Astrocyte (in vitro differentiated cells and primary cell): ENCODE measurements at regions not wholly inside any gene's neighbourhood (a gene's known extent, or its start where the extent isn't known, plus 50 kb on each side); places are given as distances from the start of the nearest gene placed in this dataset.

ENCODE experiments used
- DNase-seq: peaks from one replicate; pipeline ENCODE4 v3.0.0-alpha.2; 2010; ENCODE audit warnings: low read depth
- FAIRE-seq: peaks from 2 replicates; lab custom pipeline; 2011; peaks lifted over from hg19 to GRCh38; lab: Jason Lieb, UNC
- H2AFZ ChIP-seq: 2 replicates; pipeline ENCODE4 v1.6.0; 2012; ENCODE audit warnings: low read depth, low read length, inconsistent platforms
- H3K27ac ChIP-seq: 2 replicates; pipeline ENCODE4 v1.5.1; 2011; ENCODE audit warnings: low read depth, low read length, inconsistent platforms
- H3K27me3 ChIP-seq: 2 replicates; pipeline ENCODE4 v1.6.0; 2011; ENCODE audit warnings: low read length, inconsistent platforms; ENCODE audit not compliant: insufficient read depth
- H3K36me3 ChIP-seq: 2 replicates; pipeline ENCODE4 v1.5.1; 2011; ENCODE audit warnings: low read length, inconsistent platforms; ENCODE audit not compliant: insufficient read depth
- H3K4me1 ChIP-seq: 2 replicates; pipeline ENCODE4 v1.5.1; 2011; ENCODE audit warnings: low read length, inconsistent platforms; ENCODE audit not compliant: insufficient read depth
- H3K4me2 ChIP-seq: 2 replicates; pipeline ENCODE4 v1.6.0; 2012; ENCODE audit warnings: low read length, inconsistent platforms
- H3K4me3 ChIP-seq: 2 replicates; pipeline ENCODE4 v1.5.1; 2011; ENCODE audit warnings: low read depth, mild to moderate bottlenecking, low read length, inconsistent platforms; ENCODE audit not compliant: insufficient read depth
- H3K79me2 ChIP-seq: 2 replicates; pipeline ENCODE4 v1.6.0; 2012; ENCODE audit warnings: mild to moderate bottlenecking, low read length, inconsistent platforms; ENCODE audit not compliant: insufficient read depth
- H3K9ac ChIP-seq: 2 replicates; pipeline ENCODE4 v1.6.0; 2012; ENCODE audit warnings: mild to moderate bottlenecking, low read length, inconsistent platforms
- H3K9me3 ChIP-seq: 2 replicates; pipeline ENCODE4 v1.5.1; 2012; ENCODE audit warnings: low read depth, mild to moderate bottlenecking, low read length, inconsistent platforms; ENCODE audit not compliant: insufficient read depth
- H4K20me1 ChIP-seq: 2 replicates; pipeline ENCODE4 v1.6.0; 2012; ENCODE audit warnings: low read length, inconsistent platforms; ENCODE audit not compliant: insufficient read depth
- H3K27ac Mint-ChIP-seq: one replicate; pipeline ENCODE4 v1.8.0; 2021; ENCODE audit warnings: mild to moderate bottlenecking, mixed read lengths; ENCODE audit not compliant: unreplicated experiment
- H3K27me3 Mint-ChIP-seq: one replicate; pipeline ENCODE4 v1.8.0; 2021; ENCODE audit warnings: low read depth, mixed read lengths; ENCODE audit not compliant: unreplicated experiment
- H3K36me3 Mint-ChIP-seq: one replicate; pipeline ENCODE4 v1.8.0; 2021; ENCODE audit warnings: low read depth, mixed read lengths; ENCODE audit not compliant: unreplicated experiment
- H3K4me1 Mint-ChIP-seq: one replicate; pipeline ENCODE4 v1.8.0; 2021; ENCODE audit warnings: low read depth, mixed read lengths; ENCODE audit not compliant: unreplicated experiment
- H3K4me3 Mint-ChIP-seq: one replicate; pipeline ENCODE4 v1.8.0; 2021; ENCODE audit warnings: mild to moderate bottlenecking, moderate library complexity, mixed read lengths; ENCODE audit not compliant: unreplicated experiment
- H3K9me3 Mint-ChIP-seq: one replicate; pipeline ENCODE4 v1.8.0; 2021; ENCODE audit warnings: mild to moderate bottlenecking, mixed read lengths; ENCODE audit not compliant: unreplicated experiment
- EZH2 ChIP-seq: IDR thresholded peaks from 2 replicates; pipeline ENCODE4 v1.6.1; 2012; ENCODE audit warnings: mild to moderate bottlenecking, low read length, inconsistent platforms; ENCODE audit not compliant: insufficient read depth
- TF ChIP-seq, protein P1 (sequence below): IDR thresholded peaks from 2 replicates; pipeline ENCODE4 v1.5.1; 2011; ENCODE audit warnings: low read depth, mild to moderate bottlenecking, inconsistent platforms, low read length, moderate library complexity; ENCODE audit not compliant: insufficient read depth

GRCh38 chr2:107585851-107586250, 240.8 kb upstream of the RGPD4 start:
- TF ChIP-seq, protein P1, sequence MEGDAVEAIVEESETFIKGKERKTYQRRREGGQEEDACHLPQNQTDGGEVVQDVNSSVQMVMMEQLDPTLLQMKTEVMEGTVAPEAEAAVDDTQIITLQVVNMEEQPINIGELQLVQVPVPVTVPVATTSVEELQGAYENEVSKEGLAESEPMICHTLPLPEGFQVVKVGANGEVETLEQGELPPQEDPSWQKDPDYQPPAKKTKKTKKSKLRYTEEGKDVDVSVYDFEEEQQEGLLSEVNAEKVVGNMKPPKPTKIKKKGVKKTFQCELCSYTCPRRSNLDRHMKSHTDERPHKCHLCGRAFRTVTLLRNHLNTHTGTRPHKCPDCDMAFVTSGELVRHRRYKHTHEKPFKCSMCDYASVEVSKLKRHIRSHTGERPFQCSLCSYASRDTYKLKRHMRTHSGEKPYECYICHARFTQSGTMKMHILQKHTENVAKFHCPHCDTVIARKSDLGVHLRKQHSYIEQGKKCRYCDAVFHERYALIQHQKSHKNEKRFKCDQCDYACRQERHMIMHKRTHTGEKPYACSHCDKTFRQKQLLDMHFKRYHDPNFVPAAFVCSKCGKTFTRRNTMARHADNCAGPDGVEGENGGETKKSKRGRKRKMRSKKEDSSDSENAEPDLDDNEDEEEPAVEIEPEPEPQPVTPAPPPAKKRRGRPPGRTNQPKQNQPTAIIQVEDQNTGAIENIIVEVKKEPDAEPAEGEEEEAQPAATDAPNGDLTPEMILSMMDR, result no peak
- TF ChIP-seq EZH2, result no peak
- Histone ChIP-seq H3K4me2 (peak overlapping the region; percentile 77), H3K27me3 (no peaks in the 10 kb centered on the region), H3K9ac (no peak overlapping the region), H3K79me2 (no peaks in the 10 kb centered on the region), H3K36me3 (no peaks in the 10 kb centered on the region), H3K27ac (no peak overlapping the region), H4K20me1 (no peaks in the 10 kb centered on the region), H3K9me3 (no peaks in the 10 kb centered on the region), H3K4me1 (peaks cover 6% of the 10 kb centered on the region), H3K4me3 (peak overlapping the region; percentile 6), H2AFZ (peak overlapping the region; percentile 8)
- DNase-seq (peak; percentile 55), FAIRE-seq (peak; percentile 45)
- Mint-ChIP-seq H3K27me3 (no peaks in the 10 kb centered on the region), H3K4me3 (no peak overlapping the region), H3K36me3 (no peaks in the 10 kb centered on the region), H3K4me1 (peaks cover 21% of the 10 kb centered on the region), H3K9me3 (no peaks in the 10 kb centered on the region), H3K27ac (peak overlapping the region; percentile 70)

GRCh38 chr2:107588181-107588580, 238.5 kb upstream of the RGPD4 start:
- no peaks in the 10 kb centered on the region for H3K27me3 ChIP-seq
- Mint-ChIP-seq H3K27ac (no peak overlapping the region), H3K9me3 (no peaks in the 10 kb centered on the region), H3K4me3 (no peak overlapping the region), H3K36me3 (no peaks in the 10 kb centered on the region), H3K4me1 (peaks cover 36% of the 10 kb centered on the region), H3K27me3 (no peaks in the 10 kb centered on the region)
- no peaks in the 10 kb centered on the region for H3K9me3 ChIP-seq
- H2AFZ ChIP-seq, result no peak overlapping the region
- no peak for DNase-seq
- H4K20me1 ChIP-seq, result no peaks in the 10 kb centered on the region
- no peak overlapping the region for H3K9ac ChIP-seq
- no peak overlapping the region for H3K4me2 ChIP-seq
- H3K4me3 ChIP-seq, result no peak overlapping the region
- TF ChIP-seq EZH2, result no peak
- TF ChIP-seq, protein P1, result no peak
- peaks cover 15% of the 10 kb centered on the region for H3K4me1 ChIP-seq
- H3K36me3 ChIP-seq, result no peaks in the 10 kb centered on the region
- H3K79me2 ChIP-seq, result no peaks in the 10 kb centered on the region
- H3K27ac ChIP-seq, result no peak overlapping the region
- FAIRE-seq, result peak; percentile 45

GRCh38 chr2:107589079-107589491, 237.6 kb upstream of the RGPD4 start:
- H4K20me1 ChIP-seq, result no peaks in the 10 kb centered on the region
- no peak for TF ChIP-seq EZH2
- TF ChIP-seq, protein P1, result no peak
- H3K9me3 ChIP-seq, result no peaks in the 10 kb centered on the region
- H3K27me3 ChIP-seq, result no peaks in the 10 kb centered on the region
- no peak for FAIRE-seq
- H3K9ac ChIP-seq, result no peak overlapping the region
- no peaks in the 10 kb centered on the region for H3K79me2 ChIP-seq
- peak; percentile 26 for DNase-seq
- no peak overlapping the region for H3K27ac Mint-ChIP-seq
- H3K4me3 Mint-ChIP-seq, result no peak overlapping the region
- H3K4me2 ChIP-seq, result peak overlapping the region; percentile 30
- no peak overlapping the region for H3K27ac ChIP-seq
- H3K36me3 Mint-ChIP-seq, result no peaks in the 10 kb centered on the region
- H3K27me3 Mint-ChIP-seq, result no peaks in the 10 kb centered on the region
- no peak overlapping the region for H2AFZ ChIP-seq
- H3K36me3 ChIP-seq, result no peaks in the 10 kb centered on the region
- no peaks in the 10 kb centered on the region for H3K9me3 Mint-ChIP-seq
- peaks cover 33% of the 10 kb centered on the region for H3K4me1 Mint-ChIP-seq
- no peak overlapping the region for H3K4me3 ChIP-seq
- peaks cover 15% of the 10 kb centered on the region for H3K4me1 ChIP-seq
